ENCODE measurements at regions not wholly inside any gene's neighbourhood (a gene's known extent, or its start where the extent isn't known, plus 50 kb on each side); places are given as distances from the start of the nearest gene placed in this dataset.

DNA sequence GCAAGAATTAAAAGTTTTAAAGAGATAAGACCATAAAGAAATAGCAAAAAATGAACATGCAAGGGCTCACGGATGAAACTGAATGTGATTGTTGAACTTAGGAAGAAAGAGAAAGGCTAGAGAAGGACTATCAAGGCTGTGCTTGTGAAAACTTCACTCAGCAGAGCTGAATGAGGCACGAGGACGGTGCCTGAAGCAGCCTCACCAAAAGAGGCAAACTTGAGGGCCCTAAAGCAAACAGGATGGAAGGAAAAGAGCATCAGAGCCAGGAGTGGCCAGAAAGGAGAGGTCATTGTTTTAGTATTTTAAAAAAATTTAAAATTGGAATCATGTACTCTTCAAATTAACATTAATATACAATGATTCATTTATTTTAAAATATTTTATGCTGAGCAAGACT lies 191.2 kb upstream of the SOX14 start:
- no peak overlapping the region for H3K4me3 ChIP-seq (ENCODE audit: low read length)
- DNase-seq (no peak), ATAC-seq (ENCODE audit: poor library complexity) (no peak)
- no peak overlapping the region for H3K27ac Mint-ChIP-seq
- POLR2A ChIA-PET = no interaction called here
- no peaks in the 10 kb centered on the region for H3K27me3 Mint-ChIP-seq
- no peaks in the 10 kb centered on the region for H3K27me3 ChIP-seq (ENCODE audit: control insufficient read depth in 1 of 2, insufficient read depth in 2 of 2, low read length in 2 of 2)
- CTCF ChIA-PET = no interaction called here
- no peaks in the 10 kb centered on the region for H3K4me1 Mint-ChIP-seq (ENCODE audit: low read depth)
- TF ChIP-seq, protein P1, sequence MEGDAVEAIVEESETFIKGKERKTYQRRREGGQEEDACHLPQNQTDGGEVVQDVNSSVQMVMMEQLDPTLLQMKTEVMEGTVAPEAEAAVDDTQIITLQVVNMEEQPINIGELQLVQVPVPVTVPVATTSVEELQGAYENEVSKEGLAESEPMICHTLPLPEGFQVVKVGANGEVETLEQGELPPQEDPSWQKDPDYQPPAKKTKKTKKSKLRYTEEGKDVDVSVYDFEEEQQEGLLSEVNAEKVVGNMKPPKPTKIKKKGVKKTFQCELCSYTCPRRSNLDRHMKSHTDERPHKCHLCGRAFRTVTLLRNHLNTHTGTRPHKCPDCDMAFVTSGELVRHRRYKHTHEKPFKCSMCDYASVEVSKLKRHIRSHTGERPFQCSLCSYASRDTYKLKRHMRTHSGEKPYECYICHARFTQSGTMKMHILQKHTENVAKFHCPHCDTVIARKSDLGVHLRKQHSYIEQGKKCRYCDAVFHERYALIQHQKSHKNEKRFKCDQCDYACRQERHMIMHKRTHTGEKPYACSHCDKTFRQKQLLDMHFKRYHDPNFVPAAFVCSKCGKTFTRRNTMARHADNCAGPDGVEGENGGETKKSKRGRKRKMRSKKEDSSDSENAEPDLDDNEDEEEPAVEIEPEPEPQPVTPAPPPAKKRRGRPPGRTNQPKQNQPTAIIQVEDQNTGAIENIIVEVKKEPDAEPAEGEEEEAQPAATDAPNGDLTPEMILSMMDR (IDR thresholded peaks at IDR 0.05) = no peak
- H3K9me3 Mint-ChIP-seq = no peaks in the 10 kb centered on the region
- H3K4me1 ChIP-seq (ENCODE audit: insufficient read depth, low read length) = no peaks in the 10 kb centered on the region
- no peaks in the 10 kb centered on the region for H3K36me3 ChIP-seq (ENCODE audit: insufficient read depth, low read length)
- intact Hi-C loops (cut with DNase I, micrococcal nuclease) = no loop called here
- no peaks in the 10 kb centered on the region for H3K36me3 Mint-ChIP-seq (ENCODE audit: low read depth)
- peaks cover 0 to 6% of the 10 kb centered on the region in 2 experiments for H3K9me3 ChIP-seq (ENCODE audit: control insufficient read depth in 1 of 2, insufficient read depth in 1 of 2, low read length in 2 of 2)
- no peak overlapping the region for H3K27ac ChIP-seq (ENCODE audit: low read depth in 1 of 2, low read length in 2 of 2)
- no peak overlapping the region for H3K4me3 Mint-ChIP-seq

DNA sequence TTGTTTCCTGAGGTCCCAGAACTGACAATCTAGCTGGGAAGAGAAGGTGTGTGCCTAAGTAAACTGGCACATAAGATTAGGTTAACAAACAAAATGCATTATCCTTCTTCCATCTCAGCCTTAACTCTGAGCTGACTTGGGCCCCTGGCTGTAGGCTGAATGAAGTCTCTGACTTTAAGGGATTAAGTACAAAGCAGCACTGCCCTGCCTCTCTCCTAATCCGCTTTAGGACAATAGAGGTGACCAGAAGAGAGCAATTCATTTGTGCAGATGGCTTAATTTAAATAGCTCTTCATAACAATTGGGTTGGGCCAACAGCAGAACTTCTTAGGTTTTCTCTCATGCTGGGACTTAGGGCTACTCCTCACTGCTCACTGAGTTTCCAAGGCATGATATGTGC lies 181.6 kb upstream of the SOX14 start:
- CTCF ChIA-PET = no interaction called here

DNA sequence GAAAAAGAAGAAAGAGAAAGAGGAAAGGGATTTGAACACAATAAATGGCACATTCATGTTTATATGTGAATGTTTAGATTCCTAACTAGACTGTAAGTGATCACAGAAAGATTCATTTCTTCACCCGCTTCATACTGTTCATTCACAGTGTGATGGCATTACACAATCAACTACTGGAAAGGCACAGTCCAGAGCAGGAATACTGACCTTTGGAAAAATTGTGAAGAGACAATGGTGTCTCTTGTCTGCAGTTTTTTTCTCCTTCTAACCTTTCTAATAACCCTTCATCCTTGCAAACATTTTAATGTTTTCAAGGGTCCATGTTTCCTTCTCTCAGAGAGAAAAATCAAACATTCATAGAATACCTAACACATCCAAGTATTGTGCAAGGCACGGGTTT lies 180.9 kb upstream of the SOX14 start:
- no peaks in the 10 kb centered on the region for H3K4me1 ChIP-seq (ENCODE audit: insufficient read depth, low read length)
- Mint-ChIP-seq H3K36me3 (ENCODE audit: low read depth) (no peaks in the 10 kb centered on the region), H3K27me3 (no peaks in the 10 kb centered on the region), H3K27ac (no peak overlapping the region), H3K4me1 (ENCODE audit: low read depth) (no peaks in the 10 kb centered on the region), H3K4me3 (no peak overlapping the region), H3K9me3 (peaks cover 10% of the 10 kb centered on the region)
- ATAC-seq (ENCODE audit: poor library complexity) (no peak), DNase-seq (no peak)
- no peaks in the 10 kb centered on the region for H3K36me3 ChIP-seq (ENCODE audit: insufficient read depth, low read length)
- ChIA-PET CTCF (no interaction called here), POLR2A (no interaction called here)
- TF ChIP-seq, protein P1 (IDR thresholded peaks at IDR 0.05) = no peak
- peaks cover 0 to 8% of the 10 kb centered on the region in 2 experiments for H3K9me3 ChIP-seq (ENCODE audit: control insufficient read depth in 1 of 2, insufficient read depth in 1 of 2, low read length in 2 of 2)
- intact Hi-C loops (cut with DNase I, micrococcal nuclease) = no loop called here
- H3K27me3 ChIP-seq (ENCODE audit: control insufficient read depth in 1 of 2, insufficient read depth in 2 of 2, low read length in 2 of 2) = no peaks in the 10 kb centered on the region
- H3K4me3 ChIP-seq (ENCODE audit: low read length) = no peak overlapping the region
- no peak overlapping the region for H3K27ac ChIP-seq (ENCODE audit: low read depth in 1 of 2, low read length in 2 of 2)

More for the DNA sequence above, 181.6 kb upstream of the SOX14 start:
- Mint-ChIP-seq H3K4me1 (ENCODE audit: low read depth) (no peaks in the 10 kb centered on the region), H3K27ac (no peak overlapping the region), H3K4me3 (no peak overlapping the region), H3K9me3 (peaks cover 10% of the 10 kb centered on the region), H3K27me3 (no peaks in the 10 kb centered on the region), H3K36me3 (ENCODE audit: low read depth) (no peaks in the 10 kb centered on the region)
- Histone ChIP-seq H3K4me1 (ENCODE audit: insufficient read depth, low read length) (no peaks in the 10 kb centered on the region), H3K36me3 (ENCODE audit: insufficient read depth, low read length) (no peaks in the 10 kb centered on the region), H3K9me3 (ENCODE audit: control insufficient read depth in 1 of 2, insufficient read depth in 1 of 2, low read length in 2 of 2) (peaks cover under 1 to 8% of the 10 kb centered on the region in 2 experiments), H3K27ac (ENCODE audit: low read depth in 1 of 2, low read length in 2 of 2) (no peak overlapping the region), H3K27me3 (ENCODE audit: control insufficient read depth in 1 of 2, insufficient read depth in 2 of 2, low read length in 2 of 2) (no peaks in the 10 kb centered on the region), H3K4me3 (ENCODE audit: low read length) (no peak overlapping the region)
- TF ChIP-seq, protein P1 (IDR thresholded peaks at IDR 0.05) = no peak
- POLR2A ChIA-PET = no interaction called here
- intact Hi-C loops (cut with DNase I, micrococcal nuclease) = no loop called here
- ATAC-seq (ENCODE audit: poor library complexity) (no peak), DNase-seq (no peak)

All from CD4-positive, alpha-beta T cell (primary cell).